ENCODE measurements at regions not wholly inside any gene's neighbourhood (a gene's known extent, or its start where the extent isn't known, plus 50 kb on each side); places are given as distances from the start of the nearest gene placed in this dataset.

- TF ChIP-seq RAD21 (IDR thresholded peaks at IDR 0.05; ENCODE audit: low read depth) (no peak), CEBPB (IDR thresholded peaks at IDR 0.05) (no peak), TEAD4 (IDR thresholded peaks at IDR 0.05) (no peak), YY1 (IDR thresholded peaks at IDR 0.05; ENCODE audit: low read depth) (no peak), EP300 (IDR thresholded peaks at IDR 0.05; ENCODE audit: borderline replicate concordance) (no peak), REST (IDR thresholded peaks at IDR 0.05; ENCODE audit: low read depth) (no peak), TAF1 (IDR thresholded peaks at IDR 0.05; ENCODE audit: low read depth) (no peak)
- TF ChIP-seq, protein P1, sequence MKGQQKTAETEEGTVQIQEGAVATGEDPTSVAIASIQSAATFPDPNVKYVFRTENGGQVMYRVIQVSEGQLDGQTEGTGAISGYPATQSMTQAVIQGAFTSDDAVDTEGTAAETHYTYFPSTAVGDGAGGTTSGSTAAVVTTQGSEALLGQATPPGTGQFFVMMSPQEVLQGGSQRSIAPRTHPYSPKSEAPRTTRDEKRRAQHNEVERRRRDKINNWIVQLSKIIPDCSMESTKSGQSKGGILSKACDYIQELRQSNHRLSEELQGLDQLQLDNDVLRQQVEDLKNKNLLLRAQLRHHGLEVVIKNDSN (IDR thresholded peaks at IDR 0.05), result no peak
Observed at GRCh38 chr21:27024301-27024700, 57.4 kb upstream of the ADAMTS5 start.

All from Ishikawa (cell line).